NT2/D1 (cell line): ENCODE measurements at regions not wholly inside any gene's neighbourhood (a gene's known extent, or its start where the extent isn't known, plus 50 kb on each side); places are given as distances from the start of the nearest gene placed in this dataset.

Experiments used
- SUZ12 ChIP-seq: IDR thresholded peaks from 2 replicates; pipeline ENCODE4 v1.6.1; 2011; ENCODE audit not compliant: insufficient read length, insufficient read depth; ENCODE audit errors: extremely low read depth
- YY1 ChIP-seq: IDR thresholded peaks from 2 replicates; pipeline ENCODE4 v1.6.1; 2011; ENCODE audit not compliant: insufficient read length, insufficient read depth
- ZNF274 ChIP-seq: IDR thresholded peaks from 2 replicates; pipeline ENCODE4 v1.6.1; 2011; ENCODE audit warnings: mild to moderate bottlenecking, low read depth, low read length

DNA sequence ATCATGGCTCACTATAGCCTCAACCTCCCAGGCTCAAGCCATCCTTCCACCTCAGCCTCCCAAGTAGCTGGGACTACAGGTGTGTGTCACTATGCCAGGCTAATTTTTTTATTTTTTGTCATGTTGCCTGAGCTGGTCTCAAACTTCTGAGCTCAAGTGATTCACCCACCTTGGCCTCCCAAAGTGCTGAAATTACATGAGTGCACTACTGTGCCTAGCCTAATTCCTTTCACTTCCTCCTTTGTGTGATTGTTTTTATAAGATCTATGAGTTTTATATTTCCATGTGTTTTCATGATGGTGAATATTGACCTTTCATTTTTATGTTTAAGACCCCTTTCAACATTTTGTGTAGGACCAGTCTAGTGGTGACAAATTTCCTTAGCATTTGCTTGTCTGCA, 55.2 kb upstream of the IL12B start:
- no peak for TF ChIP-seq ZNF274
- no peak for TF ChIP-seq YY1
- TF ChIP-seq SUZ12: no peak
